ENCODE measurements at regions not wholly inside any gene's neighbourhood (a gene's known extent, or its start where the extent isn't known, plus 50 kb on each side); places are given as distances from the start of the nearest gene placed in this dataset.

GRCh38 chr1:4366091-4366490 lies 288.3 kb upstream of the AJAP1 start:
- DNase-seq (ENCODE audit: low read depth in 2 of 2), result no peak

- DNase-seq (ENCODE audit: low read depth in 2 of 2), result no peak
These were observed 287.1 kb upstream of the AJAP1 start for GRCh38 chr1:4367230-4367777.

- no peak for DNase-seq (ENCODE audit: low read depth in 2 of 2)
These were observed 285.1 kb upstream of the AJAP1 start for GRCh38 chr1:4369335-4369734.

- no peak for DNase-seq (ENCODE audit: low read depth in 2 of 2)
These were observed 282.6 kb upstream of the AJAP1 start for GRCh38 chr1:4371849-4372248.

- DNase-seq (ENCODE audit: low read depth in 2 of 2), result no peak
These were observed 278.6 kb upstream of the AJAP1 start for GRCh38 chr1:4375812-4376211.

GRCh38 chr1:4379451-4380175 lies 274.8 kb upstream of the AJAP1 start:
- no peak for DNase-seq (ENCODE audit: low read depth in 2 of 2)

- DNase-seq (ENCODE audit: low read depth in 2 of 2), result no peak
These were observed 273.7 kb upstream of the AJAP1 start for GRCh38 chr1:4380564-4381168.

- no peak for DNase-seq (ENCODE audit: low read depth in 2 of 2)
These were observed 261.2 kb upstream of the AJAP1 start for GRCh38 chr1:4393191-4393590.

- no peak for DNase-seq (ENCODE audit: low read depth in 2 of 2)
These were observed 260.0 kb upstream of the AJAP1 start for GRCh38 chr1:4394366-4394765.

- DNase-seq (ENCODE audit: low read depth in 2 of 2), result no peak
These were observed 259.3 kb upstream of the AJAP1 start for GRCh38 chr1:4395158-4395557.

GRCh38 chr1:4395676-4396075 lies 258.7 kb upstream of the AJAP1 start:
- no peak for DNase-seq (ENCODE audit: low read depth in 2 of 2)

- no peak for DNase-seq (ENCODE audit: low read depth in 2 of 2)
These were observed 257.9 kb upstream of the AJAP1 start for GRCh38 chr1:4396551-4396950.

GRCh38 chr1:4397196-4397595 lies 257.2 kb upstream of the AJAP1 start:
- DNase-seq (ENCODE audit: low read depth in 2 of 2), result no peak

GRCh38 chr1:4402032-4402431 lies 252.4 kb upstream of the AJAP1 start:
- no peak for DNase-seq (ENCODE audit: low read depth in 2 of 2)

- no peak for DNase-seq (ENCODE audit: low read depth in 2 of 2)
These were observed 249.4 kb upstream of the AJAP1 start for GRCh38 chr1:4404854-4405590.

- DNase-seq (ENCODE audit: low read depth in 2 of 2), result no peak
These were observed 246.6 kb upstream of the AJAP1 start for GRCh38 chr1:4407851-4408250.

- no peak for DNase-seq (ENCODE audit: low read depth in 2 of 2)
These were observed 246.0 kb upstream of the AJAP1 start for GRCh38 chr1:4408380-4408779.

GRCh38 chr1:4411862-4412261 lies 242.5 kb upstream of the AJAP1 start:
- no peak for DNase-seq (ENCODE audit: low read depth in 2 of 2)

- no peak for DNase-seq (ENCODE audit: low read depth in 2 of 2)
These were observed 238.9 kb upstream of the AJAP1 start for GRCh38 chr1:4415476-4415875.

GRCh38 chr1:4416189-4416588 lies 238.2 kb upstream of the AJAP1 start:
- DNase-seq (ENCODE audit: low read depth in 2 of 2), result no peak

- DNase-seq (ENCODE audit: low read depth in 2 of 2), result no peak
These were observed 236.4 kb upstream of the AJAP1 start for GRCh38 chr1:4418021-4418420.

GRCh38 chr1:4421986-4422385 lies 232.4 kb upstream of the AJAP1 start:
- DNase-seq (ENCODE audit: low read depth in 2 of 2), result no peak

All from lung microvascular endothelial cell (primary cell).